ENCODE measurements at regions not wholly inside any gene's neighbourhood (a gene's known extent, or its start where the extent isn't known, plus 50 kb on each side); places are given as distances from the start of the nearest gene placed in this dataset.

DNA sequence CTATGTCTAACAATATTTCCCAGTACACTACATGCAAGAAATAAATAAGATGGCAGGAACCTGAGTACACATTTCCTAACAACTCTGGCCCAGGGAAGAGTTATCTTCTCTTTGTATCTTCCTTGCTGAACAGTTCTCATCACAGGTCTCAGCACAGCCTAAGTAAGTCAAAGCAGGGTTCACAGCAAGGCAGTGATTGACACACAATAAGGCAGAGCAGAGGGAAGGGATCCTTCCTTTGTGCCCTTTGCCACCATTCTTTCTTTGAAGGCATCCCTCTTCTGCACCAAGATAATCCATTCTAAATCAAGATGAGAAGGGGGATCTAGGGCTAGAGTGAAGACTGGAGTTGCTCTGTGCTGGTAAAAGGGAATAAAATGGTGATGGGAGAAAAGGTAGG lies 73.4 kb upstream of the TRPC4 start:
- Mint-ChIP-seq H3K36me3 (ENCODE audit: insufficient read depth in 1 of 3, low read depth in 3 of 3) (no peaks in the 10 kb centered on the region), H3K27ac (no peak overlapping the region), H3K4me3 (no peak overlapping the region), H3K27me3 (ENCODE audit: low read depth) (no peaks in the 10 kb centered on the region), H3K4me1 (peaks cover 19% of the 10 kb centered on the region in 2 experiments), H3K9me3 (no peaks in the 10 kb centered on the region)
- no peak overlapping the region for H4K8ac ChIP-seq (replicated peaks; ENCODE audit: insufficient read length, low read depth, low read length)
- no peak overlapping the region for H4K5ac ChIP-seq (ENCODE audit: insufficient read length, low read depth, low read length)
- H3K56ac ChIP-seq (ENCODE audit: insufficient read length, low read depth, low read length), result no peak overlapping the region
- TF ChIP-seq, protein P1, sequence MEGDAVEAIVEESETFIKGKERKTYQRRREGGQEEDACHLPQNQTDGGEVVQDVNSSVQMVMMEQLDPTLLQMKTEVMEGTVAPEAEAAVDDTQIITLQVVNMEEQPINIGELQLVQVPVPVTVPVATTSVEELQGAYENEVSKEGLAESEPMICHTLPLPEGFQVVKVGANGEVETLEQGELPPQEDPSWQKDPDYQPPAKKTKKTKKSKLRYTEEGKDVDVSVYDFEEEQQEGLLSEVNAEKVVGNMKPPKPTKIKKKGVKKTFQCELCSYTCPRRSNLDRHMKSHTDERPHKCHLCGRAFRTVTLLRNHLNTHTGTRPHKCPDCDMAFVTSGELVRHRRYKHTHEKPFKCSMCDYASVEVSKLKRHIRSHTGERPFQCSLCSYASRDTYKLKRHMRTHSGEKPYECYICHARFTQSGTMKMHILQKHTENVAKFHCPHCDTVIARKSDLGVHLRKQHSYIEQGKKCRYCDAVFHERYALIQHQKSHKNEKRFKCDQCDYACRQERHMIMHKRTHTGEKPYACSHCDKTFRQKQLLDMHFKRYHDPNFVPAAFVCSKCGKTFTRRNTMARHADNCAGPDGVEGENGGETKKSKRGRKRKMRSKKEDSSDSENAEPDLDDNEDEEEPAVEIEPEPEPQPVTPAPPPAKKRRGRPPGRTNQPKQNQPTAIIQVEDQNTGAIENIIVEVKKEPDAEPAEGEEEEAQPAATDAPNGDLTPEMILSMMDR (conservative IDR thresholded peaks at IDR 0.05), result no peak
- H4K91ac ChIP-seq (ENCODE audit: insufficient read length, low read depth, low read length), result no peak overlapping the region
- no peaks in the 10 kb centered on the region for H4K20me1 ChIP-seq (ENCODE audit: control insufficient read depth, insufficient read depth, insufficient read length)
- no peak overlapping the region for H3K18ac ChIP-seq (ENCODE audit: insufficient read length, low read depth, low read length)
- H3K27me3 ChIP-seq (ENCODE audit: insufficient read depth, low read length), result no peaks in the 10 kb centered on the region
- H2BK120ac ChIP-seq (ENCODE audit: low read depth, low read length, poor library complexity, severe bottlenecking), result no peak overlapping the region
- H3K9ac ChIP-seq (ENCODE audit: extremely low read depth, insufficient read length, low read length), result no peak overlapping the region
- H3K4me2 ChIP-seq (ENCODE audit: insufficient read depth, insufficient read length, low read length), result no peak overlapping the region
- no peak overlapping the region for H3T11ph ChIP-seq (ENCODE audit: low read length)
- H3K23ac ChIP-seq (ENCODE audit: insufficient read length, low read depth, low read length), result no peak overlapping the region
- H3K9me3 ChIP-seq (ENCODE audit: control insufficient read depth, low read depth, low read length), result no peaks in the 10 kb centered on the region
- H2BK12ac ChIP-seq (ENCODE audit: insufficient read length, low read depth, low read length), result no peak overlapping the region
- no peak overlapping the region for H3K27ac ChIP-seq (ENCODE audit: insufficient read length, low read depth, low read length)
- no peak overlapping the region for H2AFZ ChIP-seq (ENCODE audit: low read length)
- no peak overlapping the region for H3K14ac ChIP-seq (ENCODE audit: insufficient read depth, low read length)
- no peak overlapping the region for H3K4ac ChIP-seq (ENCODE audit: low read depth, low read length)
- H3K23me2 ChIP-seq (ENCODE audit: insufficient read length, low read depth, low read length, poor library complexity, severe bottlenecking), result no peaks in the 10 kb centered on the region
- H2AK5ac ChIP-seq (ENCODE audit: insufficient read length, low read length), result no peak overlapping the region
- H2BK5ac ChIP-seq (ENCODE audit: insufficient read length, low read length), result no peak overlapping the region
- H3K4me1 ChIP-seq (ENCODE audit: insufficient read depth, low read length), result no peaks in the 10 kb centered on the region
- no peak for DNase-seq
- no peaks in the 10 kb centered on the region for H3K79me1 ChIP-seq (ENCODE audit: insufficient read depth, low read depth, low read length, poor library complexity, severe bottlenecking)
- no peak overlapping the region for H2BK20ac ChIP-seq (ENCODE audit: low read depth, low read length, poor library complexity, severe bottlenecking)
- no peaks in the 10 kb centered on the region for H3K79me2 ChIP-seq (ENCODE audit: insufficient read depth, low read length)
- H2BK15ac ChIP-seq (ENCODE audit: low read depth, low read length), result no peak overlapping the region

All from H9 (cell line).